HG02938 (cell line): ENCODE measurements at regions not wholly inside any gene's neighbourhood (a gene's known extent, or its start where the extent isn't known, plus 50 kb on each side); places are given as distances from the start of the nearest gene placed in this dataset.

Experiments
- ATAC-seq: cut with Tn5 transposase; IDR thresholded peaks from one replicate; pipeline ENCODE4 v1.9.1; 2021; ENCODE audit warnings: mild to moderate bottlenecking, moderate library complexity; ENCODE audit not compliant: unreplicated experiment

DNA sequence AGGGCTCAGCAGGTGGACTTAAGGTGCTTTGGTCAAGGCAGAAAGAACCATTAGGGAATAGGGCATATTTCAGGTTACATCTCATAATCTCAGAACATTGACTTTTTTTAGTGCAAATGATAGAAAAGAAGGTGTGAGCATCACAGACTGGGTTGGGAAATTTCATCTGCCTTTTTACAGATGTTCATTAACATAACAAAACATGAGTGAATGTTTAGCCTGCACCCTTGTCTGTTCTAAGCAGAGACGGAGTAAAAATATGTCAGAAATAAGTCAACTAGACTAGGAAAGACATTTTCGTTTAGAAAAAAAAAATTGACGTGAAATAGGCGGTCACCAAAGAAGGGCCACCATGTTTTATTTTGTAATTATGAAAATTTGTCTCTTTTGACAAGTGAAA lies 127.5 kb upstream of the CDH13 start:
- ATAC-seq = no peak

- ATAC-seq = no peak
Measured at GRCh38 chr16:82497139-82497538, 129.6 kb upstream of the CDH13 start.

- ATAC-seq = no peak
Measured at GRCh38 chr16:82488460-82488859, 138.3 kb upstream of the CDH13 start.

GRCh38 chr16:82481455-82481854 lies 145.3 kb upstream of the CDH13 start:
- no peak for ATAC-seq

GRCh38 chr16:82476786-82477185 lies 150.0 kb upstream of the CDH13 start:
- ATAC-seq = no peak

DNA sequence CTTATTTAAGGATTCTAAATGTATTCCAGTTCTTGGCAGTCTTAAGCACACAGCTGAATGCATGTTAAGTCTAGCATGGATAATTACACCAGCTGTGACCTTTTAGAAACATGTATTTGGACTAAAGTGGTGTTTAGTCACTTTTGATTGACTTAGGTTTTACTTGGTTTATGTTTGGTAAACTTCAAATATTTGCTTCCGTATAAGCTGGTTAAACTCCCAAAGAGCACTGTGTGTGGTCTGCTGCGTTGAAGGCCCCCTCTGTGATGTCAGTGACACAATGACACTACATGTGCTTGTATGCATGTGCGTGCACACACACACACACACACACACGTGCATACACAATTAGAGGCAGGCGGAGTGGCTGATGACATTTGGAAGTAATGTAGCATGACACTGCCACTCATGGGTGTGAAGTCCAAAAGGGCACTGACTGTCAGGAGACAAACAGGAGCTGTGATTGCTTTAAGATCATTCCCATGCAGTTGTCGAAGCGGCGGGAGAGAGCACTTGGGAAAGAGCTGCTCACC lies 156.1 kb upstream of the CDH13 start:
- no peak for ATAC-seq

DNA sequence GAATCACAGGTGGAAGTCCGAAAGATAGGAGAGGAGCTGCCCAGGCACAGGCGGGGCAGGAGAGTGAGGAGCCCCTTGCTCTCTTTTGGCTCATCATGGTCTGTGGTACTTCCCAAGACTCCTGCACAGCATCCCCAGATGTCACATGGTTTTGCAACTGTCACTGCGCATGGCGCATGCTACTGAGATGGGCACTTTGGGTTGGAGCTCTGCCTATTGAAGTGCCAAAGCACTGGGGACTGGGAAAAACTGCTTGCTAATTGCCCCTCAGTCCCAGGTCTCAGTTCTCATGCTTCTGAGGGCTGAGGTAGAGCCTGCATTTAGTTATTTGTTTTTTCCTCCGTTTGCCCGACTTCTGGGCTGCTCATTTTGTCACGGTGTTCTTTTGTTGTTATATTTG lies 156.8 kb upstream of the CDH13 start:
- ATAC-seq = no peak

DNA sequence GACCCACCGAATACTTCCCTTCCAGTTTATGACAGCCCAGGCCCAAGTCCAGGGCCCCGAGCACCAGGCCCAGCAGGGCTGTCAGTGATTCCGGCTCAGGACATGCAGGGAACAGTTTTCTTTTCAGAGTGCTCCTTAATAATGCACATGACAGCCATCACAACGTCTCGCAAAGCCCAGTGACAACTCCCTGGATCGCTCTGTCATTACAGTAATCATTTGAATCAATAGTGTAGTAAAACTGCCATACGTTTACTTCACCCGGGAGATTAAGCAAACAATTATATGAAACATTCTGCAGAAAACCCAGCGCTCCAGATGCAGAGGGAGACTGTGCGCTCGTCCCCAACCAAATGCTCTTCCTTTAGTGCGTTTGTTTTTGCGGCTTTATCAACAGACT lies 162.6 kb upstream of the CDH13 start:
- ATAC-seq = no peak

DNA sequence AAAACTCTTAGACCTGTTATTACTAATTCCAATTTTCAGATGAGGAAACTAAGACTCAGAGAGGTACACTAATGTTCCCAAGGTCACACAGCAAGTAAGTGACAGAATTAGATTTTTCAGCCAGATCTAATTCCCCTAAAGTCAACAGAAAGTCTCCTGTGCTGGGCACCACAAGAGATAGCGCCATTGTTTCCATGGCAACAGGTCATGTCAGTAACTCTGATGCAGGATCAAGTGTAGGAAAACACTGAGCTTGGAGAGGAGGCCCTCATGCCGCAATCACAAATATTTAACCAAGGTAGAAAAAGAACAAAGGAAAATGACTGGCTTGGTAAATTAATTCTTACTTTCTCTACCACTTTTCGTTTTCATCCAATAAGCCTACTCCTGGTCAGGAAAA lies 166.0 kb upstream of the CDH13 start:
- ATAC-seq = no peak

DNA sequence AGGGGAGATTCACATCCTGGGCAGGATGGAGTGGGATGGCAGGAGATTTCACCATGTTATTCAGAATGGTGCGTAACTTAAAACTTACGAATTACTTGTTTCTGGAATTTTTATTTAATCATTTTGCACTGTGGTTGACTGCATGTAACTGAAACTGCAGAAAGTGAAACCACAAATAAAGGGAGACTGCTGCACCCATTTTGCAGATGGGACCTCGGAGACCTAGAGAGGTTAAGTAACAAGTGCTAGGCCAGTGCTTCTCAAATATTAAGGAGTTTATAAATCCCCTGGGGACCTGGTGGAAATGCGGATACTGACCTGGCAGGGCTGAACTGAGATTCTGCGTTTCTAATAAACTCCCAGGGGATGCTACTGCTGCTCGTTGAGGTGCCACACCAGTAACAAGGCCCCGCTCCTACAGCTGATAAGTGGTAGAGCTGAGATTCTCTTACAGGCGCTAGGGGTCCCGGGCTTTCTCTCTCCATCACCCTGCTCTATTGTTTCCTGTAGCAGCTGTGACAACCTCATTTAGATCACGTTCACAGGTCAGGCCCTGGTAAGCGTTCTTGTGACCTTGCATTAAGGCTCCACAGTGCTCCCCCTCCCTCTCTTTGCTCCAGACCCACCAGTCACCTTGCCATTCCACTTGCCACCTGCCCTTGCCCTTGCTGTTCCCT lies 167.1 kb upstream of the CDH13 start:
- no peak for ATAC-seq

DNA sequence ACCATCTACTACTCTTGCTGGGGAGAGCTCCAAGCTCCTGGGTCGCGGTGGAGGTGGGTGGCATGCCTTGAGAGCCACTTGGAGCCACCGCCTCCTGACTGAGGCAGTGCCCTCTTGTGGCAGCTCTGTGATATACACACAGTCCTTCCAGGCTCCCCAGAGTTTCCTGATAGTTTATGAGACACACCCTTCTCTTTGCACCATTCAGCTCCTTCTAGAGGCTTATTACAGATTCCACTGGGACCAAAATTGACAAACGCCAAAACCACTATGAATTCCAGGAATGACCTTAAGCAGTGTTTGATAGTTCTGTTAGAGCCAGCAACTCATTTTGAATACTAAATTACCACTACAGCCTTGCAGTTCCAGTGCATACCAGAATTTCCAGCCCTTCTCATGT lies 170.1 kb upstream of the CDH13 start:
- peak; percentile 78 for ATAC-seq

DNA sequence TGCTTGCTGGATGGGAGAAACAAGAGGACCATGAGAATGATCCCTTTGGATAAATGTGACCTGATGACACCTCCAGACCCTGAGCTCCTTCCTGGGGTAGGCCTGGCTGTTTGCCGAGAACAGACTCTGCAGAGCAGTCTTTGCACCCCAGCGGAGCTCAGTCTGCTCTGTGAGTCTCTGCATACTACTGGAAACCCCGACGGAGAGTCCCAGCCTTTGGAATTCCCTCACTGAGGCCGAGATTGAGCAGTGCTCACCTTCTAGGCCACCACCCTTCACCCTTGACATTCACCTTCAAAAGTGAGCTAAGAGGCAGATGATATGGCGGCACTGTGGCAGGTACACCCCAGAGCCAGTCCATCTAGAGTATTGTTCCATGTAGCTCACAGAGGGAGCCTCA lies 172.2 kb upstream of the CDH13 start:
- ATAC-seq = no peak

- no peak for ATAC-seq
Measured at GRCh38 chr16:82454152-82454551, 172.6 kb upstream of the CDH13 start.

- ATAC-seq = no peak
Measured at GRCh38 chr16:82452004-82452756, 174.6 kb upstream of the CDH13 start.

DNA sequence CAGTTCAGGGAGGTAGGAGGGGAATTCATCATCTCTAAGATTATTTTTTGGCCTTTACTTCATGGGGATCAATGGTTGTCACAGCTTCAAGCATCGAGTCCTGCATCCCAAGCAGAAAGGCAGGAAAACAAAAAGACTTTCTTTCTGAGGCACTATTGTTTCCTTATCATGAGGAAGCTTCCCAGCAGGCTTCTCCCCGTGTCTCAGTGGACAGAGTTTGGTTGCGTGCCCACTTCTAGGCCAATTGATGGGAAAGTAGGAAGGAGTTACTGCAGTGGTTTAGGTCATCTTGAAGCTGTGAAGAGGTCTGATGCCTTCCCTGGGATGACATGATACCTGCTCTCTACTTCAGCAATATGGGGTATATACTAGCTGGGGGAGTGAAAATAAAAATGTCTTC lies 175.3 kb upstream of the CDH13 start:
- no peak for ATAC-seq

DNA sequence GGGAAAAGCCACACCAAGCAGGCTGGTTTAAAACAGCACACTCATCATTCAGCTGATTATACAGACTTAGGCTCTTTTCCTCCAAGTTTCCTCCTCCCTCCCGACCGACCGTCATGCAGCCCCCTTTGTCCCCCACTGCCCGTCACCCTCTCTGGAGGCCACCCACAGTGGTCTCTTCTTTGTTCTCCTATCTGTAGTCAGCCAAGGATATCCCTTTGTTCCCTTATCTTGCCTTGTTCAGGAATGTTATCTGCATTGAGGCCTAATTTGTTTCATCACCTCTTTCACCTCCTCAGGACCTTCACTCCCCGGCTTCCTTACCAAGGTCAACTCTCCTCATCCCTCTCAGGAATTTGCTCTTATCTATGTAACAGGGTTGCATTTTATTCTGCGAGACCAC lies 186.4 kb upstream of the CDH13 start:
- no peak for ATAC-seq

GRCh38 chr16:82439678-82440293 lies 187.0 kb upstream of the CDH13 start:
- no peak for ATAC-seq

DNA sequence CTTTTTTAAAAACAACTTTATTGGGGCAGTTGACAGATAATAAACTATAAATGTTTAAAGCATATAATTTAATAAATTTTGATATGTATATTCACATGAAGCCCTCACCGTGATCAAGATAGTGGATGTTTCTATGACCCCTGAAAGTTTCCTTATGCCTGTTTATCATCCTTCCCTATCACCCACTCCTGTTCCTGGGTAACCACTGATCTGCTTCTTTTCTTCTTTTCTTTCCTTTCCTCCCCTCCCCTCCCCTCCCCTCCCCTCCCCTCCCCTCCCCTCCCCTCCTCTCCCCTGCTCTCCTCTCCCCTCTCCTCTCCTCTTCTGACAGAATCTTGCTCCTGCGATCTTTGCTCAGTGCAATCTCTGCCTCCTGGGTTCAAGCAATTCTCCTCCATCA lies 193.7 kb upstream of the CDH13 start:
- ATAC-seq = no peak

DNA sequence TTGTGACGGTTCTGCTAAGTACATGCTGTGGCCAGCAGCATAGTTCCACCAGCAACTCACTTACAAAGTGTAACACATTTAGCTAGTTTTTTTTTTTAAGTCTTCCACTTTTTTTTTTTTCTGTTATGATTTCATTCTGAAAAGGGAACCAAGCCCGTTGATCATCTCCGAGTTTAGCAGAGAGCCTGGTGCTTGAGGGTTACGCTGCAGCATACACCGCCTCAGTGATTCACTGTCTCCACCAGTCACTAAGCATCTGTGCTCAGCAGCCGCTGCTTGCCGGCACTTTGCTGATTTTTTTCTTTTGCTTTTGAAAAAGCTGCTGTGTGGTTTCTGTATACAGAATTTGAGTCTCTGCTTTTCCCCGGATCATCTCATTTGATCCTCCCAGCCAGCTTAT lies 194.5 kb upstream of the CDH13 start:
- no peak for ATAC-seq

DNA sequence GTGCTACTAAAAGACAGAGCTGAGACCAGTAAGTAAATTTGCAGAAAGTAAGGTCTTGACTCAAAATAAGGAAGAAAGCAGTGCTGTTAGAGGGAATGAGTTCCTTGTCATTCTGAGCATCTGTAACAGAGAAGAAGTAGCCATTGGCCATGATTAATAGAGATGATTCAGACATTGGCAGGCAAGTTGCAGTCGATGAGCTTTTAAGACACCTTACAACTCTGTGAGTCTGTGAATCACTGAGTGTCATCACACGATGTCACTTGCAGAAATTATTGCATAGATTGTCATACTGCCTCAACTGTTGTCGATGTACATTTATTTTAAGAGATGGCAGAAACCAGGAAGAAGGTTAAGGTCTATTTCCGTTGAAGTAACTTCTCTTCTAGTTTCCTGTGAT lies 201.1 kb upstream of the CDH13 start:
- ATAC-seq = no peak

DNA sequence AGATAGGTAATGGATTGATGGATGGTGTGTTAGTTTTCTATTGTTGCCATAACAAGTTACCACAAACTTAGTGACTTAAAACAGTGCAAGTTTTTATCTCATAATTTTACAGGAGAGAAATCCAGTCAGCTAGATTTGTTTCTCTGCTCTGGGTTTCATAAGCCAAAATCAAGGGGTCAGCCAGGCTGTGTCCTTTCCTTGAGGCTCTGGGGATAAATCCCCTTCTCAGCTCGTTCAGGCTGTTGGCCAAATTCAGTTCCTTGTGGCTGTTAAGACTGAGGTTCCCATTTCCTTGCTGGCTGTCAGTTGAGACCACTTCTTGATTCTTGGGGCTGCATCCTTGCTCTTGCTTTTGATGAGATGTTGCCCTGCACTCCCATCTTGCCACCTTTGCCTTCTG lies 204.9 kb upstream of the CDH13 start:
- ATAC-seq = no peak

DNA sequence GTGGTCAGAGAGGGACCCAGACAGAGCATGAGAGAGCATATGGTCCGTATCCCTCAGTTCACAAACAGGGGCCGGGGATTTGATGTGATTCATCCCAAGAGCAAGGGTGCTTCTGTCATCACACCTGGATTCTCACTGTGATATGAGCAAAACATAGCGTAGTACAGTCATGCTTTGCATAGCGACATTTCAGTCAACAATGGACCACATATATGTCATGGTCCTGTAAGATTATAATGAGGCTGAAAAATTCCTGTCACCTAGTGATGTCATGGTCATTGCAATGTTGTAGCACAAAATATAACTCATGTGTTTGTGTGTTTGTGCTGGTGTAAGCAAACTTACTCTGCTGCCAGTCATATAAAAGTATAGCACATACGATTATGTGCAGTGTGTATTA lies 207.4 kb upstream of the CDH13 start:
- ATAC-seq = no peak
